Pancreas (tissue), 10 donors: ENCODE measurements at regions not wholly inside any gene's neighbourhood (a gene's known extent, or its start where the extent isn't known, plus 50 kb on each side); places are given as distances from the start of the nearest gene placed in this dataset.
A peak's percentile ranks its signal among the peaks of the same experiment; 100 is the strongest.

Experiments used
- ATAC-seq, 4 donors: fragments of 200-7000 bp; cut with Tn5 transposase; one replicate each; pipeline versions ENCODE4 v1.8.0 to v1.9.1; 2020; ENCODE audit warnings: mild to moderate bottlenecking in 4 of 4, moderate library complexity in 4 of 4
- DNase-seq, 6 donors: peaks; one replicate each; pipeline ENCODE4 v3.0.0-alpha.2; 2020
- FAIRE-seq: peaks from 2 replicates; lab custom pipeline; 2012; peaks lifted over from hg19 to GRCh38; lab: Jason Lieb, UNC
- H3K27ac ChIP-seq, 4 donors: fragments of 200-600 bp; sonication (generic); 1 replicate in 3 of 4; 2 replicates in 1 of 4; pipeline versions ENCODE4 v1.5.0 to v1.8.0; 2020
- H3K27me3 ChIP-seq, 4 donors: fragments of 200-600 bp; one replicate each; pipeline ENCODE4 v1.8.0; 2021
- H3K36me3 ChIP-seq, 3 donors: fragments of 200-600 bp; sonication (generic) in 1 of 3; one replicate each; pipeline versions ENCODE4 v1.5.0 to v1.8.0; 2020 to 2021
- H3K4me1 ChIP-seq, 3 donors: fragments of 200-600 bp; one replicate each; pipeline ENCODE4 v1.8.0; 2021
- H3K4me3 ChIP-seq, 4 donors: fragments of 200-600 bp; sonication (generic) in 2 of 4; one replicate each; pipeline versions ENCODE4 v1.5.0 to v1.8.0; 2020 to 2021
- H3K9me3 ChIP-seq, 4 donors: fragments of 200-600 bp; one replicate each; pipeline ENCODE4 v1.8.0; 2021
- CTCF ChIP-seq, 4 donors: fragments of 200-600 bp; sonication (generic) in 3 of 4; IDR thresholded peaks; one replicate each; pipeline versions ENCODE4 v1.5.0 to v1.8.0; 2021; ENCODE audit warnings: antibody characterized with exemption in 4 of 4
- WGBS, 2 donors: extraction: QIAGEN DNeasy Blood & Tissue Kit; methylation state at CpG; one replicate each; pipeline ENCODE4 v1.1.7; 2013; 5-methylcytosine and 5-hydroxymethylcytosine counted together
- intact Hi-C, 3 donors: fragments of 100-400 bp; cut with DNase I; formaldehyde crosslinking; loops; one replicate each; pipeline versions ENCODE4 v1.11.1 to v1.14.2; 2022
- donor health status: healthy with polysubstance abuse.
- donor health status: DM: no; HTN: no; CAD: no; lungs with moderate emphysema.
- donor health status: DM: no; HTN: no; CAD: no.
- donor health status: control.
- donor health status: control.
- donor health status: Bipolar disorder and iron deficiency.
- donor health status: DM: yes; HTN: yes; CAD: no.
- donor health status: DM: no; HTN: no; CAD: no.
- donor health status: DM: no; HTN: no; CAD: no.
- donor health status: DM: yes; HTN: yes; CAD: no.

DNA sequence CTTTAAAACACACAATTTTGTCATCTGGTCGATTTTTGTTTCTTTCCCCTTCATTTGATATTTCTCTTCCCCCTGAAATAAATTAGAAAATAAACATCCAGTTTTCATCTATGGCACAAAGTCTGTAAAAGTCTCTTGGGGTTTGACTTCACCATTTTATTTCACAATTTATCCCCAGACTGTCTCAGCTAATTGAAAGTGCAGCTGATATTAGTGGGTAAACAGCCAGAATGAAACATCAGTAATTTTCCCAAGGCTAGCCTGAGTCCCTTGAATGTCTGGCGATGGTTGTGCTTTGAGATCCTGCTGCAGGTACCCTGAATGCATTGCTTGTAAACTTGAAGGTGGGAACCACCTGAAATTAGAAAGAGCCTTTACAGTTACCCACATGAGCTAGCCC lies 60.6 kb upstream of the NEBL start:
- TF ChIP-seq CTCF (IDR thresholded peaks at IDR 0.05): no peak
- Histone ChIP-seq H3K27me3 (no peaks in the 10 kb centered on the region), H3K27ac (no peak overlapping the region), H3K4me3 (no peak overlapping the region), H3K4me1 (no peaks in the 10 kb centered on the region), H3K9me3 (no peaks in the 10 kb centered on the region), H3K36me3 (no peaks in the 10 kb centered on the region)
- intact Hi-C loops: no loop called here
- WGBS, 2 donors: 58 to 59% methylated on average over 2 of the region's 2 CpGs
- DNase-seq (no peak), FAIRE-seq (no peak), ATAC-seq (peak in 1 of 4 donors; percentile 22)

DNA sequence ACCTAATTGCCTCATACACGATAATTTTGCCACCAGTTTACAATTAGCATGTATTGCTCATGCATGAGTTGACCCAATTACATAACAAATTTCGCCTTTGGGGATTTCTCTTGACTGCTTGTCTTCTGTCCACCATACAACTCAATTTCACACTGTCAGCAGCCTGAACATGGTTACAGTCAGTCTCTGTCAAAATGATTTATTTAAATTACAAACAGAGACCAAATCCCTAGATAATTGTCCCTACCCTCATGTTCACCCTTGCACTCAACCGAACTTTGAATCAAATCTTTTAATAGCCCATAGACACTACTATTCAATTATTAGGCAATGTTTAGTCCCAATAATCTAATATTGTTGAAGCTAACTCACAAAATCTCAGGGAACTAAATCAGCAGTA lies 59.7 kb upstream of the NEBL start:
- intact Hi-C loops: no loop called here
- FAIRE-seq: no peak

DNA sequence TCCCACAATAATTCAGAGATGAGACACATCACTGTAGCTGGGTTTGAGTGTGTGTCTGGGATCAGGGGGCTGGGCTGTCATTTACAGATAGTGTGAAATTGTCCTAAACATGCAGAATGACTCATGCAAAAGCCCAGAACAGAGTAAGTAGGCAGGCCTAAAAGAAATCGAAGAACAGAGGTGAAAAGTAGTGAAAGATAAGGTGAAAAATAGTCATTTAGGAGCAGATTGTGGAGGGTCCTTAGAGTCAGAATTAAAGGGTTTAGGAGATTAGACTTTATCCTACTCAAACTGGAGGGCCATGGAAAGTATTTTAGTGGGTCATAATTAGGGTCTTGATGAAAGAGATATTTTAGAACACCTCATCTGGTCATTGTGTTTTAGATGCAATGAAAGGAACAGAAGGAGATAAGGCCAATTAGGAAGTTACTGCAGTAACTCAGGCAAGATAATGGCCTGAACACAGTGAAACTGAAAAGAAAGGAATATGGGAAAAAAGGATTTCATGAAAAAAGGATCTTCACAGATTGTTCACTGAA lies 58.3 kb upstream of the NEBL start:
- no peak for FAIRE-seq
- Histone ChIP-seq H3K27me3 (no peaks in the 10 kb centered on the region), H3K36me3 (no peaks in the 10 kb centered on the region), H3K4me3 (no peak overlapping the region), H3K9me3 (no peaks in the 10 kb centered on the region), H3K4me1 (no peaks in the 10 kb centered on the region), H3K27ac (no peak overlapping the region)
- no peak for TF ChIP-seq CTCF (IDR thresholded peaks at IDR 0.05)
- intact Hi-C loops: no loop called here
- 67 to 70% methylated on average over 1 of the region's 1 CpG for WGBS, 2 donors
- ATAC-seq: no peak
- no peak for DNase-seq

More for the DNA sequence above, 59.7 kb upstream of the NEBL start:
- 83 to 85% methylated on average over 3 of the region's 3 CpGs for WGBS, 2 donors
- ATAC-seq (no peak), DNase-seq (no peak)
- Histone ChIP-seq H3K27ac (no peak overlapping the region), H3K4me3 (no peak overlapping the region), H3K36me3 (no peaks in the 10 kb centered on the region), H3K27me3 (no peaks in the 10 kb centered on the region), H3K4me1 (no peaks in the 10 kb centered on the region), H3K9me3 (no peaks in the 10 kb centered on the region)
- no peak for TF ChIP-seq CTCF (IDR thresholded peaks at IDR 0.05)

- DNase-seq: no peak
- H3K27ac ChIP-seq: no peak overlapping the region
- no peak for ATAC-seq
- no peak for TF ChIP-seq CTCF (IDR thresholded peaks at IDR 0.05)
- no peak for FAIRE-seq
- H3K4me1 ChIP-seq: no peaks in the 10 kb centered on the region
- H3K27me3 ChIP-seq: no peaks in the 10 kb centered on the region
- 93 to 99% methylated on average over 5 of the region's 5 CpGs for WGBS, 2 donors
- intact Hi-C loops: no loop called here
- H3K36me3 ChIP-seq: no peaks in the 10 kb centered on the region
- H3K4me3 ChIP-seq: no peak overlapping the region
- no peaks in the 10 kb centered on the region for H3K9me3 ChIP-seq
Measured at GRCh38 chr10:20954519-20954918, 57.4 kb upstream of the NEBL start.

- no peaks in the 10 kb centered on the region for H3K9me3 ChIP-seq
- TF ChIP-seq CTCF (IDR thresholded peaks at IDR 0.05): no peak
- no peaks in the 10 kb centered on the region for H3K36me3 ChIP-seq
- H3K27me3 ChIP-seq: no peaks in the 10 kb centered on the region
- DNase-seq: no peak
- no peak for FAIRE-seq
- no peak for ATAC-seq
- H3K4me1 ChIP-seq: no peaks in the 10 kb centered on the region
- H3K27ac ChIP-seq: no peak overlapping the region
- no peak overlapping the region for H3K4me3 ChIP-seq
- intact Hi-C loops: no loop called here
- WGBS, 2 donors: 91 to 98% methylated on average over 3 of the region's 3 CpGs
Measured at GRCh38 chr10:20953120-20953519, 56.0 kb upstream of the NEBL start.
